ENCODE measurements at regions not wholly inside any gene's neighbourhood (a gene's known extent, or its start where the extent isn't known, plus 50 kb on each side); places are given as distances from the start of the nearest gene placed in this dataset.

GRCh38 chr22:27401321-27401720, 400.2 kb downstream of the MN1 start:
- no peaks in the 10 kb centered on the region for H3K4me1 ChIP-seq (ENCODE audit: control insufficient read depth in 2 of 2, insufficient read depth in 2 of 2, low read length in 2 of 2)
- intact Hi-C loops (cut with micrococcal nuclease) = no loop called here
- no peaks in the 10 kb centered on the region for H3K9me3 Mint-ChIP-seq (ENCODE audit: insufficient read depth)
- no peaks in the 10 kb centered on the region for H4K20me1 ChIP-seq (ENCODE audit: control insufficient read depth, insufficient read depth, low read length, poor library complexity, severe bottlenecking)
- H3K4me3 ChIP-seq (ENCODE audit: control extremely low read depth in 1 of 5, extremely low read depth in 1 of 5, insufficient read depth in 1 of 5, low read depth in 2 of 5, low read length in 4 of 5) = no peak overlapping the region
- H2AFZ ChIP-seq (ENCODE audit: insufficient read depth, low read depth, low read length, poor library complexity, severe bottlenecking) = no peak overlapping the region
- no peak overlapping the region for H3K9ac ChIP-seq (ENCODE audit: low read length)
- TF ChIP-seq EZH2 (IDR thresholded peaks at IDR 0.05; ENCODE audit: borderline replicate concordance, insufficient read depth, low read depth, low read length, poor library complexity, severe bottlenecking) = no peak
- TF ChIP-seq CTCF (IDR thresholded peaks at IDR 0.05) = no peak
- H3K4me2 ChIP-seq (replicated peaks; ENCODE audit: low read depth, low read length, poor library complexity, severe bottlenecking) = no peak overlapping the region
- no peaks in the 10 kb centered on the region for H3K4me1 Mint-ChIP-seq
- H3K4me3 Mint-ChIP-seq = no peak overlapping the region
- no peaks in the 10 kb centered on the region for H3K36me3 ChIP-seq (replicated peaks in 1 of 2; ENCODE audit: control extremely low read depth in 1 of 2, control insufficient read depth in 1 of 2, extremely low read depth in 1 of 2, insufficient read depth in 2 of 2, low read length in 1 of 2)
- DNase-seq (no peak), ATAC-seq (ENCODE audit: low read depth) (no peak)
- H3K27ac ChIP-seq (ENCODE audit: low read length in 2 of 2) = no peak overlapping the region
- no peaks in the 10 kb centered on the region for H3K79me2 ChIP-seq (ENCODE audit: control insufficient read depth, insufficient read depth, low read length)
- no peaks in the 10 kb centered on the region for H3K27me3 ChIP-seq (replicated peaks in 1 of 4; ENCODE audit: control extremely low read depth in 1 of 4, control insufficient read depth in 3 of 4, insufficient read depth in 4 of 4, low read length in 3 of 4)
- CTCF ChIA-PET = no interaction called here
- H3K27me3 Mint-ChIP-seq = no peaks in the 10 kb centered on the region
- POLR2A ChIA-PET = no interaction called here
- H3K9me3 ChIP-seq (ENCODE audit: control extremely low read depth in 1 of 3, control insufficient read depth in 2 of 3, insufficient read depth in 1 of 3, low read length in 2 of 3) = peaks cover 0 to 15% (median 2%) of the 10 kb centered on the region in 3 donors
- WGBS (ENCODE audit: insufficient coverage) = 61% methylated on average over 2 of the region's 3 CpGs
- no peak overlapping the region for H3K27ac Mint-ChIP-seq

GRCh38 chr22:27404441-27404840, 397.1 kb downstream of the MN1 start:
- H3K27ac Mint-ChIP-seq = no peak overlapping the region
- Histone ChIP-seq H3K79me2 (ENCODE audit: control insufficient read depth, insufficient read depth, low read length) (no peaks in the 10 kb centered on the region), H4K20me1 (ENCODE audit: control insufficient read depth, insufficient read depth, low read length, poor library complexity, severe bottlenecking) (no peaks in the 10 kb centered on the region), H2AFZ (ENCODE audit: insufficient read depth, low read depth, low read length, poor library complexity, severe bottlenecking) (no peak overlapping the region), H3K27me3 (replicated peaks in 1 of 4; ENCODE audit: control extremely low read depth in 1 of 4, control insufficient read depth in 3 of 4, insufficient read depth in 4 of 4, low read length in 3 of 4) (no peaks in the 10 kb centered on the region), H3K4me3 (ENCODE audit: control extremely low read depth in 1 of 5, extremely low read depth in 1 of 5, insufficient read depth in 1 of 5, low read depth in 2 of 5, low read length in 4 of 5) (no peak overlapping the region), H3K36me3 (replicated peaks in 1 of 2; ENCODE audit: control extremely low read depth in 1 of 2, control insufficient read depth in 1 of 2, extremely low read depth in 1 of 2, insufficient read depth in 2 of 2, low read length in 1 of 2) (no peaks in the 10 kb centered on the region), H3K9ac (ENCODE audit: low read length) (no peak overlapping the region), H3K4me1 (ENCODE audit: control insufficient read depth in 2 of 2, insufficient read depth in 2 of 2, low read length in 2 of 2) (no peaks in the 10 kb centered on the region), H3K27ac (ENCODE audit: low read length in 2 of 2) (no peak overlapping the region), H3K9me3 (ENCODE audit: control extremely low read depth in 1 of 3, control insufficient read depth in 2 of 3, insufficient read depth in 1 of 3, low read length in 2 of 3) (peaks cover 0 to 21% (median 2%) of the 10 kb centered on the region in 3 donors), H3K4me2 (replicated peaks; ENCODE audit: low read depth, low read length, poor library complexity, severe bottlenecking) (no peak overlapping the region)
- H3K4me3 Mint-ChIP-seq = no peak overlapping the region
- ChIA-PET POLR2A (no interaction called here), CTCF (no interaction called here)
- H3K27me3 Mint-ChIP-seq = peaks cover 6% of the 10 kb centered on the region
- DNase-seq (no peak), ATAC-seq (ENCODE audit: low read depth) (no peak)
- WGBS (ENCODE audit: insufficient coverage) = 100% methylated on average over 2 of the region's 5 CpGs
- H3K9me3 Mint-ChIP-seq (ENCODE audit: insufficient read depth) = no peaks in the 10 kb centered on the region
- TF ChIP-seq EZH2 (IDR thresholded peaks at IDR 0.05; ENCODE audit: borderline replicate concordance, insufficient read depth, low read depth, low read length, poor library complexity, severe bottlenecking) = no peak
- TF ChIP-seq CTCF (IDR thresholded peaks at IDR 0.05) = no peak
- no peaks in the 10 kb centered on the region for H3K4me1 Mint-ChIP-seq
- intact Hi-C loops (cut with micrococcal nuclease) = no loop called here
